WTC11 (cell line): ENCODE measurements at regions not wholly inside any gene's neighbourhood (a gene's known extent, or its start where the extent isn't known, plus 50 kb on each side); places are given as distances from the start of the nearest gene placed in this dataset.

Experiments used
- ATAC-seq: fragments of 200-7000 bp; cut with Tn5 transposase; 2 replicates; pipeline ENCODE4 v1.10.0; 2021; ENCODE audit warnings: mild to moderate bottlenecking, moderate library complexity
- CTCF ChIA-PET: fragments of 300-600 bp; sonication (Branson Sonifier 250); formaldehyde crosslinking; loops from one replicate; lab custom pipeline; 2021; ENCODE audit warnings: antibody characterized with exemption; lab: Charles Lee
- POLR2A ChIA-PET: fragments of 350-600 bp; sonication (Branson Sonifier 250); formaldehyde crosslinking; loops from one replicate; lab custom pipeline; 2021; ENCODE audit warnings: antibody characterized with exemption; lab: Charles Lee
- DNase-seq: peaks from one replicate; pipeline ENCODE4 v3.0.0; 2021; ENCODE audit warnings: low spot score
- H3K27ac Mint-ChIP-seq: 2 replicates; pipeline ENCODE4 v1.8.0; 2021; ENCODE audit warnings: mixed read lengths
- H3K27me3 Mint-ChIP-seq: 2 replicates; pipeline ENCODE4 v1.8.0; 2021; ENCODE audit warnings: low read depth, mild to moderate bottlenecking, moderate library complexity, mixed read lengths
- H3K36me3 Mint-ChIP-seq: 2 replicates; pipeline ENCODE4 v1.8.0; 2021; ENCODE audit warnings: mixed read lengths
- H3K4me1 Mint-ChIP-seq: 2 replicates; pipeline ENCODE4 v1.8.0; 2022; ENCODE audit warnings: mixed read lengths
- H3K4me3 Mint-ChIP-seq: 2 replicates; pipeline ENCODE4 v1.8.0; 2021; ENCODE audit warnings: mild to moderate bottlenecking, moderate library complexity, mixed read lengths
- H3K9me3 Mint-ChIP-seq: 2 replicates; pipeline ENCODE4 v1.8.0; 2021; ENCODE audit warnings: mixed read lengths
- AR ChIP-seq: fragments of 250-450 bp; sonication (Bioruptor Pico); IDR thresholded peaks from 2 replicates; pipeline ENCODE4 v1.9.0; 2021; ENCODE audit warnings: mild to moderate bottlenecking
- CTCF ChIP-seq: fragments of 200-600 bp; IDR thresholded peaks from 2 replicates; pipeline ENCODE4 v1.8.0; 2022; ENCODE audit warnings: antibody characterized with exemption
- ESRRA ChIP-seq: sonication (generic); formaldehyde crosslinking; IDR thresholded peaks from 2 replicates; pipeline ENCODE4 v1.8.1; 2022; ENCODE audit warnings: mild to moderate bottlenecking, missing genetic modification reagents, borderline replicate concordance
- FOXJ3 ChIP-seq: sonication (generic); formaldehyde crosslinking; IDR thresholded peaks from 2 replicates; pipeline ENCODE4 v1.9.0; 2021; ENCODE audit warnings: missing genetic modification reagents, mild to moderate bottlenecking, borderline replicate concordance
- NFATC4 ChIP-seq: fragments of 250-450 bp; sonication (Bioruptor Pico); IDR thresholded peaks from 2 replicates; pipeline ENCODE4 v1.9.0; 2021; ENCODE audit warnings: mild to moderate bottlenecking
- NFYB ChIP-seq: sonication (generic); formaldehyde crosslinking; conservative IDR thresholded peaks from 2 replicates; pipeline ENCODE4 v1.8.0; 2022; ENCODE audit warnings: low read depth, missing genetic modification reagents
- TP53 ChIP-seq: sonication (generic); formaldehyde crosslinking; IDR thresholded peaks from 2 replicates; pipeline ENCODE4 v1.8.1; 2023; ENCODE audit warnings: mild to moderate bottlenecking, missing genetic modification reagents
- ZNF232 ChIP-seq: sonication (generic); formaldehyde crosslinking; IDR thresholded peaks from 2 replicates; pipeline ENCODE4 v1.8.0; 2022; ENCODE audit warnings: mild to moderate bottlenecking, missing genetic modification reagents
- ZSCAN18 ChIP-seq: fragments of 250-450 bp; sonication (Bioruptor Pico); IDR thresholded peaks from 2 replicates; pipeline ENCODE4 v2.1.2; 2022; ENCODE audit warnings: mild to moderate bottlenecking, moderate library complexity
- TF ChIP-seq, protein P1 (sequence below): sonication (generic); formaldehyde crosslinking; IDR thresholded peaks from 2 replicates; pipeline ENCODE4 v1.8.1; 2022; ENCODE audit warnings: mild to moderate bottlenecking, missing genetic modification reagents, moderate library complexity, borderline replicate concordance
- TF ChIP-seq, protein P2 (sequence below): fragments of 250-450 bp; sonication (Bioruptor Pico); IDR thresholded peaks from 2 replicates; pipeline ENCODE4 v1.9.0; 2021; ENCODE audit warnings: mild to moderate bottlenecking, borderline replicate concordance
- TF ChIP-seq, protein P3 (sequence below): sonication (generic); formaldehyde crosslinking; IDR thresholded peaks from 2 replicates; pipeline ENCODE4 v1.8.0; 2022; ENCODE audit warnings: mild to moderate bottlenecking, missing genetic modification reagents
- TF ChIP-seq, protein P4 (sequence below): sonication (generic); formaldehyde crosslinking; IDR thresholded peaks from 2 replicates; pipeline ENCODE4 v1.8.0; 2022; ENCODE audit warnings: missing genetic modification reagents
- TF ChIP-seq, protein P5 (sequence below): sonication (generic); formaldehyde crosslinking; conservative IDR thresholded peaks from 2 replicates; pipeline ENCODE4 v1.8.1; 2023; ENCODE audit warnings: mild to moderate bottlenecking, low read depth, missing genetic modification reagents, moderate library complexity

DNA sequence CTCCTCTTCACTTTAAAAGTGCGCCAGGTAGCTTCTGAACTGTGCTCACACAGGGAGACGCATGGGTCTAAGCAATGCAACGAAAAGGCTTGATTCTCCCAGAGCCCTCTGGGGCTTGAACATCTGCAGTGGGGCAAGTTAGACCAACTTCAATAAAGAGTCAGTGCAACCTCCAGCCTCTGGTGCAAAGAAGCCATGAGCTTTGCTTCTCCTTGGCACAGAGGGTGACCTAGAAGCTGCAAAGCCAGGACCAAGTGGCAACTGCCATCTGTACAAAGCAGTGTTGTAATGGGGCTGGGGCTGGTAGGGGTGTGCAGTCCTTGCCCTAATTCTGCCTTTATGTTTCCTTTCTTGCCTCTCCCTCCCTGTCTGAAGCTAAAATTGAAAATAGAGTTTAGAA is 219.0 kb upstream of the CD96 start:
- no peak overlapping the region for H3K4me3 Mint-ChIP-seq
- no peaks in the 10 kb centered on the region for H3K36me3 Mint-ChIP-seq
- CTCF ChIA-PET = no interaction called here
- TF ChIP-seq CTCF (no peak), ESRRA (CRISPR knock-in tag) (no peak), ZSCAN18 (no peak), TP53 (CRISPR knock-in tag) (no peak), NFATC4 (CRISPR knock-in tag) (no peak), FOXJ3 (CRISPR knock-in tag) (no peak), ZNF232 (CRISPR knock-in tag) (no peak), NFYB (CRISPR knock-in tag) (no peak), AR (no peak)
- TF ChIP-seq, protein P1, sequence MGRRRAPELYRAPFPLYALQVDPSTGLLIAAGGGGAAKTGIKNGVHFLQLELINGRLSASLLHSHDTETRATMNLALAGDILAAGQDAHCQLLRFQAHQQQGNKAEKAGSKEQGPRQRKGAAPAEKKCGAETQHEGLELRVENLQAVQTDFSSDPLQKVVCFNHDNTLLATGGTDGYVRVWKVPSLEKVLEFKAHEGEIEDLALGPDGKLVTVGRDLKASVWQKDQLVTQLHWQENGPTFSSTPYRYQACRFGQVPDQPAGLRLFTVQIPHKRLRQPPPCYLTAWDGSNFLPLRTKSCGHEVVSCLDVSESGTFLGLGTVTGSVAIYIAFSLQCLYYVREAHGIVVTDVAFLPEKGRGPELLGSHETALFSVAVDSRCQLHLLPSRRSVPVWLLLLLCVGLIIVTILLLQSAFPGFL (CRISPR knock-in tag) = no peak
- TF ChIP-seq, protein P2, sequence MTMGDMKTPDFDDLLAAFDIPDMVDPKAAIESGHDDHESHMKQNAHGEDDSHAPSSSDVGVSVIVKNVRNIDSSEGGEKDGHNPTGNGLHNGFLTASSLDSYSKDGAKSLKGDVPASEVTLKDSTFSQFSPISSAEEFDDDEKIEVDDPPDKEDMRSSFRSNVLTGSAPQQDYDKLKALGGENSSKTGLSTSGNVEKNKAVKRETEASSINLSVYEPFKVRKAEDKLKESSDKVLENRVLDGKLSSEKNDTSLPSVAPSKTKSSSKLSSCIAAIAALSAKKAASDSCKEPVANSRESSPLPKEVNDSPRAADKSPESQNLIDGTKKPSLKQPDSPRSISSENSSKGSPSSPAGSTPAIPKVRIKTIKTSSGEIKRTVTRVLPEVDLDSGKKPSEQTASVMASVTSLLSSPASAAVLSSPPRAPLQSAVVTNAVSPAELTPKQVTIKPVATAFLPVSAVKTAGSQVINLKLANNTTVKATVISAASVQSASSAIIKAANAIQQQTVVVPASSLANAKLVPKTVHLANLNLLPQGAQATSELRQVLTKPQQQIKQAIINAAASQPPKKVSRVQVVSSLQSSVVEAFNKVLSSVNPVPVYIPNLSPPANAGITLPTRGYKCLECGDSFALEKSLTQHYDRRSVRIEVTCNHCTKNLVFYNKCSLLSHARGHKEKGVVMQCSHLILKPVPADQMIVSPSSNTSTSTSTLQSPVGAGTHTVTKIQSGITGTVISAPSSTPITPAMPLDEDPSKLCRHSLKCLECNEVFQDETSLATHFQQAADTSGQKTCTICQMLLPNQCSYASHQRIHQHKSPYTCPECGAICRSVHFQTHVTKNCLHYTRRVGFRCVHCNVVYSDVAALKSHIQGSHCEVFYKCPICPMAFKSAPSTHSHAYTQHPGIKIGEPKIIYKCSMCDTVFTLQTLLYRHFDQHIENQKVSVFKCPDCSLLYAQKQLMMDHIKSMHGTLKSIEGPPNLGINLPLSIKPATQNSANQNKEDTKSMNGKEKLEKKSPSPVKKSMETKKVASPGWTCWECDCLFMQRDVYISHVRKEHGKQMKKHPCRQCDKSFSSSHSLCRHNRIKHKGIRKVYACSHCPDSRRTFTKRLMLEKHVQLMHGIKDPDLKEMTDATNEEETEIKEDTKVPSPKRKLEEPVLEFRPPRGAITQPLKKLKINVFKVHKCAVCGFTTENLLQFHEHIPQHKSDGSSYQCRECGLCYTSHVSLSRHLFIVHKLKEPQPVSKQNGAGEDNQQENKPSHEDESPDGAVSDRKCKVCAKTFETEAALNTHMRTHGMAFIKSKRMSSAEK (CRISPR knock-in tag) = no peak
- TF ChIP-seq, protein P3, sequence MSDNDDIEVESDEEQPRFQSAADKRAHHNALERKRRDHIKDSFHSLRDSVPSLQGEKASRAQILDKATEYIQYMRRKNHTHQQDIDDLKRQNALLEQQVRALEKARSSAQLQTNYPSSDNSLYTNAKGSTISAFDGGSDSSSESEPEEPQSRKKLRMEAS (CRISPR knock-in tag) = no peak
- TF ChIP-seq, protein P4, sequence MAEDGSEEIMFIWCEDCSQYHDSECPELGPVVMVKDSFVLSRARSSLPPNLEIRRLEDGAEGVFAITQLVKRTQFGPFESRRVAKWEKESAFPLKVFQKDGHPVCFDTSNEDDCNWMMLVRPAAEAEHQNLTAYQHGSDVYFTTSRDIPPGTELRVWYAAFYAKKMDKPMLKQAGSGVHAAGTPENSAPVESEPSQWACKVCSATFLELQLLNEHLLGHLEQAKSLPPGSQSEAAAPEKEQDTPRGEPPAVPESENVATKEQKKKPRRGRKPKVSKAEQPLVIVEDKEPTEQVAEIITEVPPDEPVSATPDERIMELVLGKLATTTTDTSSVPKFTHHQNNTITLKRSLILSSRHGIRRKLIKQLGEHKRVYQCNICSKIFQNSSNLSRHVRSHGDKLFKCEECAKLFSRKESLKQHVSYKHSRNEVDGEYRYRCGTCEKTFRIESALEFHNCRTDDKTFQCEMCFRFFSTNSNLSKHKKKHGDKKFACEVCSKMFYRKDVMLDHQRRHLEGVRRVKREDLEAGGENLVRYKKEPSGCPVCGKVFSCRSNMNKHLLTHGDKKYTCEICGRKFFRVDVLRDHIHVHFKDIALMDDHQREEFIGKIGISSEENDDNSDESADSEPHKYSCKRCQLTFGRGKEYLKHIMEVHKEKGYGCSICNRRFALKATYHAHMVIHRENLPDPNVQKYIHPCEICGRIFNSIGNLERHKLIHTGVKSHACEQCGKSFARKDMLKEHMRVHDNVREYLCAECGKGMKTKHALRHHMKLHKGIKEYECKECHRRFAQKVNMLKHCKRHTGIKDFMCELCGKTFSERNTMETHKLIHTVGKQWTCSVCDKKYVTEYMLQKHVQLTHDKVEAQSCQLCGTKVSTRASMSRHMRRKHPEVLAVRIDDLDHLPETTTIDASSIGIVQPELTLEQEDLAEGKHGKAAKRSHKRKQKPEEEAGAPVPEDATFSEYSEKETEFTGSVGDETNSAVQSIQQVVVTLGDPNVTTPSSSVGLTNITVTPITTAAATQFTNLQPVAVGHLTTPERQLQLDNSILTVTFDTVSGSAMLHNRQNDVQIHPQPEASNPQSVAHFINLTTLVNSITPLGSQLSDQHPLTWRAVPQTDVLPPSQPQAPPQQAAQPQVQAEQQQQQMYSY (CRISPR knock-in tag) = no peak
- TF ChIP-seq, protein P5, sequence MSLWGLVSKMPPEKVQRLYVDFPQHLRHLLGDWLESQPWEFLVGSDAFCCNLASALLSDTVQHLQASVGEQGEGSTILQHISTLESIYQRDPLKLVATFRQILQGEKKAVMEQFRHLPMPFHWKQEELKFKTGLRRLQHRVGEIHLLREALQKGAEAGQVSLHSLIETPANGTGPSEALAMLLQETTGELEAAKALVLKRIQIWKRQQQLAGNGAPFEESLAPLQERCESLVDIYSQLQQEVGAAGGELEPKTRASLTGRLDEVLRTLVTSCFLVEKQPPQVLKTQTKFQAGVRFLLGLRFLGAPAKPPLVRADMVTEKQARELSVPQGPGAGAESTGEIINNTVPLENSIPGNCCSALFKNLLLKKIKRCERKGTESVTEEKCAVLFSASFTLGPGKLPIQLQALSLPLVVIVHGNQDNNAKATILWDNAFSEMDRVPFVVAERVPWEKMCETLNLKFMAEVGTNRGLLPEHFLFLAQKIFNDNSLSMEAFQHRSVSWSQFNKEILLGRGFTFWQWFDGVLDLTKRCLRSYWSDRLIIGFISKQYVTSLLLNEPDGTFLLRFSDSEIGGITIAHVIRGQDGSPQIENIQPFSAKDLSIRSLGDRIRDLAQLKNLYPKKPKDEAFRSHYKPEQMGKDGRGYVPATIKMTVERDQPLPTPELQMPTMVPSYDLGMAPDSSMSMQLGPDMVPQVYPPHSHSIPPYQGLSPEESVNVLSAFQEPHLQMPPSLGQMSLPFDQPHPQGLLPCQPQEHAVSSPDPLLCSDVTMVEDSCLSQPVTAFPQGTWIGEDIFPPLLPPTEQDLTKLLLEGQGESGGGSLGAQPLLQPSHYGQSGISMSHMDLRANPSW (CRISPR knock-in tag) = no peak
- H3K4me1 Mint-ChIP-seq = no peaks in the 10 kb centered on the region
- POLR2A ChIA-PET = no interaction called here
- no peak for DNase-seq
- no peaks in the 10 kb centered on the region for H3K9me3 Mint-ChIP-seq
- peaks cover 11% of the 10 kb centered on the region for H3K27me3 Mint-ChIP-seq
- no peak for ATAC-seq
- no peak overlapping the region for H3K27ac Mint-ChIP-seq
